HepG2 (cell line): ENCODE measurements at regions not wholly inside any gene's neighbourhood (a gene's known extent, or its start where the extent isn't known, plus 50 kb on each side); places are given as distances from the start of the nearest gene placed in this dataset.

Source experiments
- ATAC-seq: fragments of 200-7000 bp; cut with Tn5 transposase; 3 replicates; pipeline ENCODE4 v1.9.1; 2020; ENCODE audit warnings: mild to moderate bottlenecking, moderate library complexity
- BruUV-seq: library from RNA; stranded (reverse); fragments of 400-500 nt; replicated peaks from 2 replicates; lab custom pipeline; 2021; lab: Mats Ljungman, UMichigan
- CTCF ChIA-PET: fragments of 300-600 bp; formaldehyde crosslinking; extraction: SDS; loops from one replicate; lab custom pipeline; 2021; ENCODE audit warnings: low total read pairs, inconsistent platforms, low intra/inter-chr PET ratio; lab: Yijun Ruan, JAX
- POLR2A ChIA-PET: fragments of 350-600 bp; sonication (Branson Sonifier 250); formaldehyde crosslinking; loops from one replicate; lab custom pipeline; 2020; ENCODE audit warnings: antibody characterized with exemption, inconsistent platforms; lab: Yijun Ruan, JAX
- DNase-seq: peaks from one replicate; pipeline ENCODE4 v3.0.0-alpha.2; 2015; ENCODE audit warnings: low spot score
- FAIRE-seq: peaks from 3 replicates; lab custom pipeline; 2011; peaks lifted over from hg19 to GRCh38; lab: Jason Lieb, UNC
- H2AFZ ChIP-seq: one replicate; pipeline ENCODE4 v1.6.1; 2011; ENCODE audit warnings: low read length, inconsistent platforms
- H3K27ac ChIP-seq: fragments of 300-600 bp; 3 replicates; pipeline ENCODE4 v1.8.0; 2011; ENCODE audit warnings: mixed run types, mild to moderate bottlenecking, mixed read lengths, low read length, inconsistent platforms; ENCODE audit not compliant: insufficient read depth; ENCODE audit errors: extremely low read length
- H3K27me3 ChIP-seq, 2 experiments: fragments of 200-600 bp in 1 of 2; 2 replicates in 1 of 2; 3 replicates in 1 of 2; pipeline versions ENCODE4 v1.6.0 to v1.8.0; 2011; ENCODE audit warnings: low read length in 2 of 2, mild to moderate bottlenecking in 2 of 2, moderate library complexity in 2 of 2, inconsistent platforms in 1 of 2; ENCODE audit not compliant: insufficient read depth in 2 of 2, control insufficient read depth in 1 of 2
- H3K36me3 ChIP-seq, 2 experiments: fragments of 200-600 bp in 1 of 2; replicated peaks in 1 of 2; 2 replicates in 1 of 2; 3 replicates in 1 of 2; pipeline versions ENCODE4 v1.5.1 to v1.8.0; 2011; ENCODE audit warnings: low read length in 2 of 2, inconsistent platforms in 1 of 2; ENCODE audit not compliant: insufficient read depth in 2 of 2, control insufficient read depth in 1 of 2
- H3K4me1 ChIP-seq: 2 replicates; pipeline ENCODE4 v1.5.1; 2012; ENCODE audit warnings: low read length, inconsistent platforms; ENCODE audit not compliant: insufficient read depth
- H3K4me2 ChIP-seq: 2 replicates; pipeline ENCODE4 v1.6.0; 2011; ENCODE audit warnings: low read depth, low read length, inconsistent platforms
- H3K4me3 ChIP-seq, 3 experiments: fragments of 200-600 bp in 1 of 3; sonication (generic), shearing (Covaris generic) in 1 of 3; replicated peaks in 1 of 3; 2 replicates each; pipeline ENCODE4 v1.5.1; 2011 to 2016; ENCODE audit warnings: low read length in 3 of 3, inconsistent platforms in 2 of 3, low read depth in 2 of 3, mild to moderate bottlenecking in 2 of 3, control low read depth in 1 of 3, mixed read lengths in 1 of 3; ENCODE audit not compliant: insufficient read depth in 1 of 3
- H3K79me2 ChIP-seq: one replicate; pipeline ENCODE4 v1.6.1; 2011; ENCODE audit warnings: low read length, inconsistent platforms; ENCODE audit not compliant: insufficient read depth
- H3K9ac ChIP-seq: 2 replicates; pipeline ENCODE4 v1.6.0; 2011; ENCODE audit warnings: mild to moderate bottlenecking, low read depth, low read length, inconsistent platforms; ENCODE audit not compliant: insufficient read depth
- H3K9me3 ChIP-seq: 2 replicates; pipeline ENCODE4 v1.5.1; 2012; ENCODE audit warnings: mild to moderate bottlenecking, low read length
- H4K20me1 ChIP-seq: 2 replicates; pipeline ENCODE4 v1.6.0; 2011; ENCODE audit warnings: inconsistent platforms, mild to moderate bottlenecking, low read length, moderate library complexity; ENCODE audit not compliant: insufficient read depth
- AHR ChIP-seq: IDR thresholded peaks from 2 replicates; pipeline ENCODE4 v1.6.1; 2018; ENCODE audit warnings: missing genetic modification reagents, missing compliant biosample characterization
- CEBPG ChIP-seq: IDR thresholded peaks from 2 replicates; pipeline ENCODE4 v1.6.1; 2016
- GATAD2A ChIP-seq: IDR thresholded peaks from 2 replicates; pipeline ENCODE4 v1.6.1; 2016
- HMG20B ChIP-seq: conservative IDR thresholded peaks from 2 replicates; pipeline ENCODE4 v1.6.1; 2016; ENCODE audit warnings: missing genetic modification reagents, missing compliant biosample characterization
- MAFG ChIP-seq: sonication (generic); formaldehyde crosslinking; IDR thresholded peaks from 2 replicates; pipeline ENCODE4 v1.5.1; 2020; ENCODE audit warnings: mild to moderate bottlenecking, missing genetic modification reagents
- PLSCR1 ChIP-seq: sonication (generic); formaldehyde crosslinking; IDR thresholded peaks from 2 replicates; pipeline ENCODE4 v1.5.0; 2020; ENCODE audit warnings: missing genetic modification reagents, mild to moderate bottlenecking, borderline replicate concordance
- RELA ChIP-seq: sonication (generic); formaldehyde crosslinking; IDR thresholded peaks from 2 replicates; pipeline ENCODE4 v1.4.0; 2020; ENCODE audit warnings: missing genetic modification reagents
- RFX1 ChIP-seq: fragments of 450-650 bp; IDR thresholded peaks from 2 replicates; pipeline ENCODE4 v1.6.1; 2017
- SALL1 ChIP-seq: sonication (generic); formaldehyde crosslinking; IDR thresholded peaks from 2 replicates; pipeline ENCODE4 v1.8.0; 2022; ENCODE audit warnings: mild to moderate bottlenecking, missing genetic modification reagents
- SP2 ChIP-seq: sonication (generic); formaldehyde crosslinking; IDR thresholded peaks from 2 replicates; pipeline ENCODE4 v1.5.1; 2020; ENCODE audit warnings: mild to moderate bottlenecking, missing genetic modification reagents
- SPEN ChIP-seq: sonication (generic); formaldehyde crosslinking; IDR thresholded peaks from 2 replicates; pipeline ENCODE4 v1.5.1; 2020; ENCODE audit warnings: low read depth, mild to moderate bottlenecking, missing genetic modification reagents
- TEF ChIP-seq: sonication (generic); formaldehyde crosslinking; IDR thresholded peaks from 2 replicates; pipeline ENCODE4 v1.5.0; 2020; ENCODE audit warnings: missing genetic modification reagents
- ZBTB3 ChIP-seq: sonication (generic); formaldehyde crosslinking; IDR thresholded peaks from 2 replicates; pipeline ENCODE4 v1.4.0; 2020; ENCODE audit warnings: low read depth, mild to moderate bottlenecking, moderate library complexity, missing genetic modification reagents, borderline replicate concordance
- ZFP82 ChIP-seq: sonication (generic); formaldehyde crosslinking; IDR thresholded peaks from 2 replicates; pipeline ENCODE4 v1.5.1; 2020; ENCODE audit warnings: mild to moderate bottlenecking, missing genetic modification reagents, borderline replicate concordance
- ZNF101 ChIP-seq: sonication (generic); formaldehyde crosslinking; IDR thresholded peaks from 2 replicates; pipeline ENCODE4 v1.4.0; 2020; ENCODE audit warnings: mild to moderate bottlenecking, low read depth, missing genetic modification reagents, borderline replicate concordance
- ZNF354B ChIP-seq: sonication (generic); formaldehyde crosslinking; IDR thresholded peaks from 2 replicates; pipeline ENCODE4 v1.8.0; 2022; ENCODE audit warnings: mild to moderate bottlenecking, missing genetic modification reagents
- ZNF549 ChIP-seq: sonication (generic); formaldehyde crosslinking; IDR thresholded peaks from 2 replicates; pipeline ENCODE4 v1.5.0; 2020; ENCODE audit warnings: missing genetic modification reagents
- ZNF773 ChIP-seq: sonication (generic); formaldehyde crosslinking; IDR thresholded peaks from 2 replicates; pipeline ENCODE4 v1.4.0; 2020; ENCODE audit warnings: missing genetic modification reagents, borderline replicate concordance
- WGBS: methylation state at CpG from one replicate; pipeline ENCODE4 v1.1.6; 2017; ENCODE audit warnings: low lambda C conversion rate; 5-methylcytosine and 5-hydroxymethylcytosine counted together
- in situ Hi-C: cut with HindIII; loops from 2 replicates; pipeline ENCODE4 v1.10.0; 2017; ENCODE audit warnings: low pct_unique_long_range_greater_than_20kb; ENCODE audit not compliant: extremely low pct_ligation_motif_present
- intact Hi-C: fragments of 100-400 bp; cut with micrococcal nuclease; formaldehyde crosslinking; loops from one replicate; pipeline ENCODE4 v1.10.0; 2022; ENCODE audit not compliant: unreplicated experiment
- TF ChIP-seq, protein P1 (sequence below): sonication (generic); formaldehyde crosslinking; IDR thresholded peaks from 2 replicates; pipeline ENCODE4 v1.4.0; 2020; ENCODE audit warnings: missing genetic modification reagents, borderline replicate concordance

DNA sequence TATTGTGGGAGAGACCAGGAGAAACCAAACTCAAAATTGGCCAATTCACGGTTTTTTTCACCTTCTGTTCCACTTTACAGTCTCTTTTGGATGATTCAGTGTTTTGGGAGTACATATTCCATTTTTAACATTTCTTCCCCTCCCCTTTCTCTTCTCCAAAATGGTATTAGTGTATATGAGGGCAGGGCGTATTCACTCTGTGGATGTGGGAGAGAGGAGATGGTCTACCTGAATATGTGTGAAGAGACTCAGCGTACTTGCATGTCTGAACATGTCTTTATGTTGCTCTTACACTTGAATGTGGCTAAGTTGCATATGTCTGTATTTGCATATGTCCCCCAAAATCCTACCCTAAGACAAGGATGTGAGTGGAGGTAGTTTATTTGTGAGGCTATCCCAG, 291.0 kb upstream of the PPP2R3A start:
- Histone ChIP-seq H3K9ac (no peak overlapping the region), H2AFZ (no peak overlapping the region), H3K9me3 (no peaks in the 10 kb centered on the region), H4K20me1 (no peaks in the 10 kb centered on the region), H3K4me3 (no peak overlapping the region), H3K27ac (no peak overlapping the region), H3K36me3 (no peaks in the 10 kb centered on the region), H3K4me2 (no peak overlapping the region), H3K4me1 (no peaks in the 10 kb centered on the region), H3K79me2 (no peaks in the 10 kb centered on the region), H3K27me3 (no peaks in the 10 kb centered on the region)
- ATAC-seq (no peak), FAIRE-seq (no peak), DNase-seq (no peak)
- TF ChIP-seq SPEN (CRISPR knock-in tag) (no peak), ZNF101 (CRISPR knock-in tag) (no peak), SALL1 (CRISPR knock-in tag) (no peak), TEF (CRISPR knock-in tag) (no peak), CEBPG (CRISPR knock-in tag) (no peak), AHR (CRISPR knock-in tag) (no peak), SP2 (CRISPR knock-in tag) (no peak), RFX1 (no peak), RELA (CRISPR knock-in tag) (no peak), HMG20B (CRISPR knock-in tag) (no peak), GATAD2A (no peak), ZFP82 (CRISPR knock-in tag) (no peak), ZBTB3 (CRISPR knock-in tag) (no peak), PLSCR1 (no peak), MAFG (CRISPR knock-in tag) (no peak), ZNF354B (no peak), ZNF549 (CRISPR knock-in tag) (no peak), ZNF773 (CRISPR knock-in tag) (no peak)
- TF ChIP-seq, protein P1, sequence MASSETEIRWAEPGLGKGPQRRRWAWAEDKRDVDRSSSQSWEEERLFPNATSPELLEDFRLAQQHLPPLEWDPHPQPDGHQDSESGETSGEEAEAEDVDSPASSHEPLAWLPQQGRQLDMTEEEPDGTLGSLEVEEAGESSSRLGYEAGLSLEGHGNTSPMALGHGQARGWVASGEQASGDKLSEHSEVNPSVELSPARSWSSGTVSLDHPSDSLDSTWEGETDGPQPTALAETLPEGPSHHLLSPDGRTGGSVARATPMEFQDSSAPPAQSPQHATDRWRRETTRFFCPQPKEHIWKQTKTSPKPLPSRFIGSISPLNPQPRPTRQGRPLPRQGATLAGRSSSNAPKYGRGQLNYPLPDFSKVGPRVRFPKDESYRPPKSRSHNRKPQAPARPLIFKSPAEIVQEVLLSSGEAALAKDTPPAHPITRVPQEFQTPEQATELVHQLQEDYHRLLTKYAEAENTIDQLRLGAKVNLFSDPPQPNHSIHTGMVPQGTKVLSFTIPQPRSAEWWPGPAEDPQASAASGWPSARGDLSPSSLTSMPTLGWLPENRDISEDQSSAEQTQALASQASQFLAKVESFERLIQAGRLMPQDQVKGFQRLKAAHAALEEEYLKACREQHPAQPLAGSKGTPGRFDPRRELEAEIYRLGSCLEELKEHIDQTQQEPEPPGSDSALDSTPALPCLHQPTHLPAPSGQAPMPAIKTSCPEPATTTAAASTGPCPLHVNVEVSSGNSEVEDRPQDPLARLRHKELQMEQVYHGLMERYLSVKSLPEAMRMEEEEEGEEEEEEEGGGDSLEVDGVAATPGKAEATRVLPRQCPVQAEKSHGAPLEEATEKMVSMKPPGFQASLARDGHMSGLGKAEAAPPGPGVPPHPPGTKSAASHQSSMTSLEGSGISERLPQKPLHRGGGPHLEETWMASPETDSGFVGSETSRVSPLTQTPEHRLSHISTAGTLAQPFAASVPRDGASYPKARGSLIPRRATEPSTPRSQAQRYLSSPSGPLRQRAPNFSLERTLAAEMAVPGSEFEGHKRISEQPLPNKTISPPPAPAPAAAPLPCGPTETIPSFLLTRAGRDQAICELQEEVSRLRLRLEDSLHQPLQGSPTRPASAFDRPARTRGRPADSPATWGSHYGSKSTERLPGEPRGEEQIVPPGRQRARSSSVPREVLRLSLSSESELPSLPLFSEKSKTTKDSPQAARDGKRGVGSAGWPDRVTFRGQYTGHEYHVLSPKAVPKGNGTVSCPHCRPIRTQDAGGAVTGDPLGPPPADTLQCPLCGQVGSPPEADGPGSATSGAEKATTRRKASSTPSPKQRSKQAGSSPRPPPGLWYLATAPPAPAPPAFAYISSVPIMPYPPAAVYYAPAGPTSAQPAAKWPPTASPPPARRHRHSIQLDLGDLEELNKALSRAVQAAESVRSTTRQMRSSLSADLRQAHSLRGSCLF: no peak
- BruUV-seq: no TSS peak
- ChIA-PET POLR2A (no interaction called here), CTCF (no interaction called here)
- 31% methylated on average over 3 of the region's 3 CpGs for WGBS
- intact Hi-C loops: no loop called here
- in situ Hi-C loops: no loop called here
